Vagina (tissue), 2 donors: ENCODE measurements at regions not wholly inside any gene's neighbourhood (a gene's known extent, or its start where the extent isn't known, plus 50 kb on each side); places are given as distances from the start of the nearest gene placed in this dataset.

Experiments
- DNase-seq, 2 donors: peaks; one replicate each; pipeline ENCODE4 v3.0.0-alpha.2; 2017; ENCODE audit errors: extremely low spot score in 2 of 2
- H3K27ac ChIP-seq: fragments of 200-600 bp; sonication (generic); one replicate; pipeline ENCODE4 v1.5.1; 2019
- H3K27me3 ChIP-seq: fragments of 200-600 bp; sonication (generic); one replicate; pipeline ENCODE4 v1.5.1; 2019
- H3K36me3 ChIP-seq, 2 donors: fragments of 200-600 bp; sonication (generic); one replicate each; pipeline ENCODE4 v1.5.1; 2017 to 2019
- H3K4me1 ChIP-seq: fragments of 200-600 bp; sonication (generic); one replicate; pipeline ENCODE4 v1.5.1; 2019
- H3K4me3 ChIP-seq, 2 donors: fragments of 200-600 bp; sonication (generic); 1 replicate in 1 of 2; 2 replicates in 1 of 2; pipeline ENCODE4 v1.5.1; 2016 to 2019
- H3K9me3 ChIP-seq: fragments of 200-600 bp; sonication (generic); one replicate; pipeline ENCODE4 v1.5.1; 2019
- CTCF ChIP-seq, 3 experiments: fragments of 450-650 bp in 2 of 3; fragments of 200-600 bp in 1 of 3; sonication (generic) in 1 of 3; IDR thresholded peaks; one replicate each; pipeline ENCODE4 v1.5.1; 2017 to 2019; ENCODE audit warnings: antibody characterized with exemption in 3 of 3, mild to moderate bottlenecking in 2 of 3, moderate library complexity in 2 of 3
- POLR2A ChIP-seq, 2 donors: fragments of 450-650 bp; IDR thresholded peaks; one replicate each; pipeline ENCODE4 v1.6.1; 2017; ENCODE audit warnings: antibody characterized with exemption in 2 of 2, mild to moderate bottlenecking in 2 of 2, moderate library complexity in 2 of 2
- POLR2AphosphoS5 ChIP-seq, 2 donors: sonication (generic); formaldehyde crosslinking; IDR thresholded peaks; one replicate each; pipeline ENCODE4 v1.9.0; 2017; ENCODE audit warnings: antibody characterized with exemption in 2 of 2, mild to moderate bottlenecking in 2 of 2, low read depth in 1 of 2; ENCODE audit not compliant: insufficient read depth in 1 of 2
- intact Hi-C: fragments of 100-400 bp; cut with DNase I; formaldehyde crosslinking; loops from one replicate; pipeline ENCODE4 v1.15.1; 2023

DNA sequence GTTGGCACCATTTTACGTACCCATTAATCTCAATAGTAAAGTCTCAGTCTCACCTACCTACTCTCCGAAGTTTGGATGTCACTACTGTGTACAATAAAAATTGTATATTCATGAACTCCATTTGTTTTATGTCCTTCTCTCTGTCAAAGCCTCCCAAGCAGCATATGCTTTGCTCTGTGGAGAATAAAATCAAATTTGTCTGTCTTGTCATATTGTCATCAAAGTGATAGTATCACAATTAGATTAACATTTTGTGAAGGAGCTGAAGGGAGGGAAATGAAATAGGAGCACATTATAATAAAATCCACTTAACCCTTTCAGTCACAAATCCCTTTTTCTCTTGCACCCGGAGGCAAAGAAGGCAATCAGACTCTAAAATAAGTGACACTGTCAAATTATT lies 177.1 kb upstream of the RRP15 start:
- intact Hi-C loops: no loop called here
- no peak for DNase-seq
- no peaks in the 10 kb centered on the region for H3K4me1 ChIP-seq
- no peaks in the 10 kb centered on the region for H3K36me3 ChIP-seq
- H3K27ac ChIP-seq: no peak overlapping the region
- H3K27me3 ChIP-seq: no peaks in the 10 kb centered on the region
- H3K9me3 ChIP-seq: no peaks in the 10 kb centered on the region
- H3K4me3 ChIP-seq: no peak overlapping the region
- TF ChIP-seq CTCF (IDR thresholded peaks at IDR 0.05) (no peak), POLR2A (IDR thresholded peaks at IDR 0.05) (no peak), POLR2AphosphoS5 (IDR thresholded peaks at IDR 0.05; ENCODE audit: insufficient read depth in 1 of 2, low read depth in 1 of 2) (no peak)

DNA sequence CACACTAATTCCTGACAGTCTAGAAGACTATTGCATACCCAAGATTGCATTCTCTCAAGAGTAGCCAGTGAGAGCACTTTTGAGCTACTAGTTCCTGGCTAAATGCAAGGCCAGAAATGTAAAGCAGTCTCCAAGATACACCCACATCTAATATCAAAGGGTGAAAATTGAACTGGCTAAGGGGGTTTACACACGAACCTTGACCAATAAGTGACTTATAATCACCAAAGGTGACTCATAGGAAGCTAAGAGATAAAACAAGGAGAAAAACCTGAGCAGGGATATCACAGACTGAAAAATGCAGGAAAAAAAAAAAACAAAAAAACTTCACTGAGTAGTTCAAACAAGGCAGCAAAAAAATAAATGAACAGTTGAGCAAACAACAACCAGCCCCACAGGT lies 172.2 kb upstream of the RRP15 start:
- TF ChIP-seq CTCF (IDR thresholded peaks at IDR 0.05) (no peak), POLR2AphosphoS5 (IDR thresholded peaks at IDR 0.05; ENCODE audit: insufficient read depth in 1 of 2, low read depth in 1 of 2) (no peak), POLR2A (IDR thresholded peaks at IDR 0.05) (no peak)
- Histone ChIP-seq H3K36me3 (no peaks in the 10 kb centered on the region), H3K27ac (no peak overlapping the region), H3K4me3 (no peak overlapping the region), H3K4me1 (no peaks in the 10 kb centered on the region), H3K27me3 (no peaks in the 10 kb centered on the region), H3K9me3 (no peaks in the 10 kb centered on the region)
- intact Hi-C loops: no loop called here
- no peak for DNase-seq

- Histone ChIP-seq H3K4me1 (no peaks in the 10 kb centered on the region), H3K4me3 (no peak overlapping the region), H3K9me3 (no peaks in the 10 kb centered on the region), H3K27ac (no peak overlapping the region), H3K36me3 (no peaks in the 10 kb centered on the region), H3K27me3 (no peaks in the 10 kb centered on the region)
- TF ChIP-seq POLR2AphosphoS5 (IDR thresholded peaks at IDR 0.05; ENCODE audit: insufficient read depth in 1 of 2, low read depth in 1 of 2) (no peak), POLR2A (IDR thresholded peaks at IDR 0.05) (no peak), CTCF (IDR thresholded peaks at IDR 0.05) (no peak)
- intact Hi-C loops: no loop called here
- no peak for DNase-seq
Observed at GRCh38 chr1:218123968-218124367, 161.1 kb upstream of the RRP15 start.

DNA sequence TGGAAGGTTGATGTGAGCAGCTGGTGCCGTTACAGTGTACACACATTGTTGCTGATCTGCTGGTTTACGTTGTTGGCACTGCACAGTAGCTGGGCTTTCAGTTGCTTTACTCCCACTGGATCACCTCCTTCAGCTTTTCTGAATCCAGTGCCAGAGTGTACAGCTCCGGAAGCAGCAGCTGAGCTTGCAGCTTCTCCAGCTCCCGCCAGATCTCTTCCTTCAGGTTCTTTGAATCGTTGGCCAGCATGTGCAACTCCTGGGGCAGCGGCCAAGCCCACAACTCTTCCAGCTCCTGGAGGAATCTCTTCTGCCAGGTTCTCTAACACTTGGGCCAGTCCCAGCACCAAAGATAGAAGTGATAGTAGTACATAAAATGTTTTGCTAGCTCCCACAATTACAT lies 149.7 kb upstream of the RRP15 start:
- Histone ChIP-seq H3K27ac (no peak overlapping the region), H3K27me3 (no peaks in the 10 kb centered on the region), H3K4me1 (no peaks in the 10 kb centered on the region), H3K4me3 (no peak overlapping the region), H3K9me3 (no peaks in the 10 kb centered on the region), H3K36me3 (no peaks in the 10 kb centered on the region)
- TF ChIP-seq POLR2A (IDR thresholded peaks at IDR 0.05) (no peak), CTCF (IDR thresholded peaks at IDR 0.05) (no peak), POLR2AphosphoS5 (IDR thresholded peaks at IDR 0.05; ENCODE audit: insufficient read depth in 1 of 2, low read depth in 1 of 2) (no peak)
- intact Hi-C loops: no loop called here
- no peak for DNase-seq

GRCh38 chr1:218139761-218140160 lies 145.3 kb upstream of the RRP15 start:
- Histone ChIP-seq H3K4me1 (no peaks in the 10 kb centered on the region), H3K9me3 (no peaks in the 10 kb centered on the region), H3K36me3 (no peaks in the 10 kb centered on the region), H3K27me3 (no peaks in the 10 kb centered on the region), H3K4me3 (no peak overlapping the region), H3K27ac (no peak overlapping the region)
- intact Hi-C loops: no loop called here
- DNase-seq: no peak
- TF ChIP-seq CTCF (IDR thresholded peaks at IDR 0.05) (no peak), POLR2A (IDR thresholded peaks at IDR 0.05) (no peak), POLR2AphosphoS5 (IDR thresholded peaks at IDR 0.05; ENCODE audit: insufficient read depth in 1 of 2, low read depth in 1 of 2) (no peak)
